A673 (cell line): ENCODE measurements at regions not wholly inside any gene's neighbourhood (a gene's known extent, or its start where the extent isn't known, plus 50 kb on each side); places are given as distances from the start of the nearest gene placed in this dataset.
"Not testable (repeated sequence)": the region's sequence is repeated elsewhere in the genome, so short reads cannot be mapped to it uniquely, and the experiment has no call there.

Source experiments
- EZH2 ChIP-seq: fragments of 200-600 bp; sonication (generic); IDR thresholded peaks from 2 replicates; pipeline ENCODE4 v1.6.1; 2017; ENCODE audit warnings: borderline replicate concordance, low read depth, mild to moderate bottlenecking, mixed read lengths, antibody characterized with exemption, low read length; ENCODE audit not compliant: poor library complexity, severe bottlenecking
- TF ChIP-seq, protein P1 (sequence below): fragments of 300-800, 200-600 bp; sonication (generic); conservative IDR thresholded peaks from 2 replicates; pipeline ENCODE4 v1.5.1; 2017; ENCODE audit warnings: low read depth, mild to moderate bottlenecking, antibody characterized with exemption, low read length, moderate library complexity, mixed read lengths

DNA sequence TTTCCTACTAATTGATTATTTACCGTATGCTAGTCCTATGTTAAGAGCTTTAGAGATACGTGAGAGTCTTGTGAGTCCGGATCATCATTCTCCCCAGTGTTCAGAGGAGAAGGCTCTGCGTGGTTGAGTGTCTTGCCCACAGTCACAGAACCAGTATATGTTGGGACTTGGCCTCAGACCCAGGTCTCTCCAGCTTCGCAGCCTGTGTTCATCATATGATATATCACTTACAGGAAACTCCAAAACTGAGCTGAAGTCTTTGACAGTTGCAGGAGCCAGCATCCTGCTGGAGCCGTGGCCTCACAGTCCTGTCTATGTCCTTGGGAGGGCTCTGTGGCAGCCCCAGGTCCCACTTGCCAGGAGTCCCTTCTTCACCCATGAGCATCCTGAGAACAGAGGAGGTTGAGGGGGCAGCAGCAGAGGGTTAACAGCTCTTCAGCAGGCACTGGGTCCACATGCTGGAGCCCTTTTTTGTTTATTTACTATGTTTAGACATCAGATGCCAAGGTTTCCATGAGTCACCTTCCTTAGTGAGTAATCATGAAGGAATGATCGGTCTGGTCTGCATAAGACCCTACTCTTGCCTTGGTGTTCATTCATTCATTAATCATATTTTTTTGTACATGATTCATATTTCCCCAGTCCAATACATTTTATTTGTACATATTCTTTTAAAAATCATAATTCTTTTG, 230.6 kb downstream of the SPATA31A7 start:
- TF ChIP-seq, protein P1, sequence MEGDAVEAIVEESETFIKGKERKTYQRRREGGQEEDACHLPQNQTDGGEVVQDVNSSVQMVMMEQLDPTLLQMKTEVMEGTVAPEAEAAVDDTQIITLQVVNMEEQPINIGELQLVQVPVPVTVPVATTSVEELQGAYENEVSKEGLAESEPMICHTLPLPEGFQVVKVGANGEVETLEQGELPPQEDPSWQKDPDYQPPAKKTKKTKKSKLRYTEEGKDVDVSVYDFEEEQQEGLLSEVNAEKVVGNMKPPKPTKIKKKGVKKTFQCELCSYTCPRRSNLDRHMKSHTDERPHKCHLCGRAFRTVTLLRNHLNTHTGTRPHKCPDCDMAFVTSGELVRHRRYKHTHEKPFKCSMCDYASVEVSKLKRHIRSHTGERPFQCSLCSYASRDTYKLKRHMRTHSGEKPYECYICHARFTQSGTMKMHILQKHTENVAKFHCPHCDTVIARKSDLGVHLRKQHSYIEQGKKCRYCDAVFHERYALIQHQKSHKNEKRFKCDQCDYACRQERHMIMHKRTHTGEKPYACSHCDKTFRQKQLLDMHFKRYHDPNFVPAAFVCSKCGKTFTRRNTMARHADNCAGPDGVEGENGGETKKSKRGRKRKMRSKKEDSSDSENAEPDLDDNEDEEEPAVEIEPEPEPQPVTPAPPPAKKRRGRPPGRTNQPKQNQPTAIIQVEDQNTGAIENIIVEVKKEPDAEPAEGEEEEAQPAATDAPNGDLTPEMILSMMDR, result not testable (repeated sequence)
- not testable (repeated sequence) for TF ChIP-seq EZH2
